Keratinocyte (primary cell): ENCODE measurements at regions not wholly inside any gene's neighbourhood (a gene's known extent, or its start where the extent isn't known, plus 50 kb on each side); places are given as distances from the start of the nearest gene placed in this dataset.

Experiments used
- DNase-seq: peaks from one replicate; pipeline ENCODE4 v3.0.0-alpha.2; 2011; ENCODE audit warnings: low read depth, missing footprints, low spot score
- FAIRE-seq: peaks from 2 replicates; lab custom pipeline; 2011; peaks lifted over from hg19 to GRCh38; lab: Jason Lieb, UNC
- H2AFZ ChIP-seq: 2 replicates; pipeline ENCODE4 v1.6.0; 2012; ENCODE audit warnings: low read length, control low read depth, inconsistent platforms; ENCODE audit not compliant: control insufficient read depth
- H3K27ac ChIP-seq: 2 replicates; pipeline ENCODE4 v1.5.1; 2011; ENCODE audit warnings: low read length; ENCODE audit not compliant: control insufficient read depth, insufficient read depth
- H3K27me3 ChIP-seq: 3 replicates; pipeline ENCODE4 v1.6.0; 2011; ENCODE audit warnings: low read length; ENCODE audit not compliant: control insufficient read depth, insufficient read depth; ENCODE audit errors: extremely low read depth
- H3K36me3 ChIP-seq, 2 experiments: 2 replicates in 1 of 2; 3 replicates in 1 of 2; pipeline ENCODE4 v1.5.1; 2011; ENCODE audit warnings: low read length in 2 of 2, mild to moderate bottlenecking in 1 of 2; ENCODE audit not compliant: control insufficient read depth in 2 of 2, insufficient read depth in 2 of 2; ENCODE audit errors: extremely low read depth in 1 of 2
- H3K4me1 ChIP-seq: 3 replicates; pipeline ENCODE4 v1.5.1; 2011; ENCODE audit warnings: low read length; ENCODE audit not compliant: control insufficient read depth, insufficient read depth; ENCODE audit errors: extremely low read depth
- H3K4me2 ChIP-seq: 3 replicates; pipeline ENCODE4 v1.6.0; 2011; ENCODE audit warnings: low read depth, low read length; ENCODE audit not compliant: control insufficient read depth, insufficient read depth; ENCODE audit errors: extremely low read depth
- H3K4me3 ChIP-seq, 3 experiments: fragments of 200-600 bp in 1 of 3; sonication (generic) in 1 of 3; 2 replicates in 2 of 3; 3 replicates in 1 of 3; pipeline ENCODE4 v1.5.1; 2011 to 2016; ENCODE audit warnings: low read length in 3 of 3, mild to moderate bottlenecking in 3 of 3, control low read depth in 2 of 3, inconsistent platforms in 1 of 3, low read depth in 1 of 3, mixed read lengths in 1 of 3, mixed run types in 1 of 3, moderate library complexity in 1 of 3; ENCODE audit not compliant: control insufficient read depth in 2 of 3, insufficient read depth in 2 of 3; ENCODE audit errors: extremely low read depth in 1 of 3
- H3K79me2 ChIP-seq: 2 replicates; pipeline ENCODE4 v1.6.0; 2012; ENCODE audit warnings: low read length; ENCODE audit not compliant: control insufficient read depth, insufficient read depth
- H3K9ac ChIP-seq: 3 replicates; pipeline ENCODE4 v1.6.0; 2011; ENCODE audit warnings: low read length; ENCODE audit not compliant: control insufficient read depth, insufficient read depth; ENCODE audit errors: extremely low read depth
- H3K9me1 ChIP-seq: 3 replicates; pipeline ENCODE4 v1.6.0; 2011; ENCODE audit warnings: low read length; ENCODE audit not compliant: control insufficient read depth, insufficient read depth; ENCODE audit errors: extremely low read depth
- H3K9me3 ChIP-seq: 2 replicates; pipeline ENCODE4 v1.5.1; 2012; ENCODE audit warnings: low read depth, low read length; ENCODE audit not compliant: control insufficient read depth
- H4K20me1 ChIP-seq: 3 replicates; pipeline ENCODE4 v1.6.0; 2011; ENCODE audit warnings: low read length; ENCODE audit not compliant: control insufficient read depth, insufficient read depth; ENCODE audit errors: extremely low read depth
- EZH2 ChIP-seq: IDR thresholded peaks from one replicate; pipeline ENCODE4 v1.6.1; 2012; ENCODE audit warnings: inconsistent platforms, mild to moderate bottlenecking, low read length, moderate library complexity
- dilution Hi-C: fragments of 300-500 bp; cut with MboI; formaldehyde crosslinking; loops from one replicate; pipeline ENCODE4 v1.7.0; 2020; ENCODE audit warnings: low sequenced_read_pairs; ENCODE audit not compliant: extremely low pct_ligation_motif_present
- TF ChIP-seq, protein P1 (sequence below), 3 experiments: IDR thresholded peaks in 1 of 3; conservative IDR thresholded peaks in 1 of 3; optimal IDR thresholded peaks in 1 of 3; 2 replicates in 2 of 3; 3 replicates in 1 of 3; pipeline versions ENCODE3 to v1.5.1; 2011; ENCODE audit warnings: low read length in 3 of 3, mild to moderate bottlenecking in 3 of 3, moderate library complexity in 2 of 3, control low read depth in 1 of 3, inconsistent platforms in 1 of 3; ENCODE audit not compliant: insufficient read depth in 2 of 3; ENCODE audit errors: extremely low read depth in 1 of 3

DNA sequence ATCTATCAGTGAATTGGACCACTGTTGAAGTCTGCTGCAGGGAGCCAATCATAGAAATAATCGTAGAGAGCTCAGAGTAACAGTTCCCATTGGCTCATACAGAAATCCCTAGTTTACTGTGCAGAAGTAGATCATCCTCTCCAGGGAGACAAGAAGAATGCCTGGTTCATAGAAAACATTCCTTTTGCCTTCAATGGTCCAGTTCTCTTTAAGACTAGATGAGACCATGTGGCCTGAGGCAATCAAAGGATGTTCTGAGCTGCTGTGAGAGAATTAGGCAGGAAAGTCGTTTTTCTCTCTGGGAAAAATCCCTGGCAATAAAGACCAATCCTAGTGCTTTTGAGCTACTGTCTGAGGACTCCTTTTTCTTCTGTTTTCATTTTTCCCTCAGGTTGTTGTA lies 208.4 kb downstream of the CENPW start:
- no peak overlapping the region for H3K4me2 ChIP-seq
- H3K4me3 ChIP-seq = no peak overlapping the region
- no peak overlapping the region for H3K9ac ChIP-seq
- no peak overlapping the region for H2AFZ ChIP-seq
- no peaks in the 10 kb centered on the region for H3K9me1 ChIP-seq
- no peak for DNase-seq
- H3K36me3 ChIP-seq = no peaks in the 10 kb centered on the region
- H3K27ac ChIP-seq = no peak overlapping the region
- H3K4me1 ChIP-seq = no peaks in the 10 kb centered on the region
- no peaks in the 10 kb centered on the region for H3K9me3 ChIP-seq
- H3K79me2 ChIP-seq = no peaks in the 10 kb centered on the region
- no peaks in the 10 kb centered on the region for H3K27me3 ChIP-seq
- dilution Hi-C loops = no loop called here
- FAIRE-seq = no peak
- H4K20me1 ChIP-seq = no peaks in the 10 kb centered on the region
- TF ChIP-seq, protein P1, sequence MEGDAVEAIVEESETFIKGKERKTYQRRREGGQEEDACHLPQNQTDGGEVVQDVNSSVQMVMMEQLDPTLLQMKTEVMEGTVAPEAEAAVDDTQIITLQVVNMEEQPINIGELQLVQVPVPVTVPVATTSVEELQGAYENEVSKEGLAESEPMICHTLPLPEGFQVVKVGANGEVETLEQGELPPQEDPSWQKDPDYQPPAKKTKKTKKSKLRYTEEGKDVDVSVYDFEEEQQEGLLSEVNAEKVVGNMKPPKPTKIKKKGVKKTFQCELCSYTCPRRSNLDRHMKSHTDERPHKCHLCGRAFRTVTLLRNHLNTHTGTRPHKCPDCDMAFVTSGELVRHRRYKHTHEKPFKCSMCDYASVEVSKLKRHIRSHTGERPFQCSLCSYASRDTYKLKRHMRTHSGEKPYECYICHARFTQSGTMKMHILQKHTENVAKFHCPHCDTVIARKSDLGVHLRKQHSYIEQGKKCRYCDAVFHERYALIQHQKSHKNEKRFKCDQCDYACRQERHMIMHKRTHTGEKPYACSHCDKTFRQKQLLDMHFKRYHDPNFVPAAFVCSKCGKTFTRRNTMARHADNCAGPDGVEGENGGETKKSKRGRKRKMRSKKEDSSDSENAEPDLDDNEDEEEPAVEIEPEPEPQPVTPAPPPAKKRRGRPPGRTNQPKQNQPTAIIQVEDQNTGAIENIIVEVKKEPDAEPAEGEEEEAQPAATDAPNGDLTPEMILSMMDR (optimal IDR thresholded peaks at IDR 0.05 in 1 of 3, IDR thresholded peaks at IDR 0.05 in 1 of 3, conservative IDR thresholded peaks at IDR 0.05 in 1 of 3; ENCODE audit: extremely low read depth in 1 of 3, insufficient read depth in 2 of 3, low read length in 3 of 3) = no peak
- TF ChIP-seq EZH2 = no peak

DNA sequence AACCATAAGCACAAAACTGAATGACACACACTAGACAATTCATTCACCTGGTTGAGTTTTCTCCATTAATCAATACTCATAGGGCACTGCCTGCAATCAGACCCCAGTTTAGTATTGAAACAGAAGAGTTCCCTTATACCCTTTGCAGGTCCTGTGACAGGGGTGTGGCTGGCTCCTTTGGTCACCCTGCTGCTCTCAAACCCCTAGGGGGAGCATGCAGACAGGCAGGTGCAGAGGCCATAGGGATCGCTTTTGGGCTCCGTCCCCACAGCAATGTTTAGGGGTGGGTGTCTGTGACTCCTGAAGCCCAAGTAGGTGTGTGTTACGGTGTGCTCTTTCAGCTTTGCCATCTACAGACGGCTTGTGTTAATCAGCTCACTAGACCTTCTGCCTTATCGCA lies 210.4 kb downstream of the CENPW start:
- H3K9me3 ChIP-seq = no peaks in the 10 kb centered on the region
- no peaks in the 10 kb centered on the region for H3K4me1 ChIP-seq
- no peak overlapping the region for H3K9ac ChIP-seq
- H3K27ac ChIP-seq = no peak overlapping the region
- H3K4me2 ChIP-seq = no peak overlapping the region
- no peak for DNase-seq
- no peaks in the 10 kb centered on the region for H3K9me1 ChIP-seq
- no peaks in the 10 kb centered on the region for H3K79me2 ChIP-seq
- TF ChIP-seq, protein P1 (optimal IDR thresholded peaks at IDR 0.05 in 1 of 3, IDR thresholded peaks at IDR 0.05 in 1 of 3, conservative IDR thresholded peaks at IDR 0.05 in 1 of 3; ENCODE audit: extremely low read depth in 1 of 3, insufficient read depth in 2 of 3, low read length in 3 of 3) = no peak
- TF ChIP-seq EZH2 = no peak
- dilution Hi-C loops = no loop called here
- FAIRE-seq = no peak
- no peak overlapping the region for H3K4me3 ChIP-seq
- H3K27me3 ChIP-seq = no peaks in the 10 kb centered on the region
- no peak overlapping the region for H2AFZ ChIP-seq
- no peaks in the 10 kb centered on the region for H4K20me1 ChIP-seq
- no peaks in the 10 kb centered on the region for H3K36me3 ChIP-seq
